Pons (tissue), 1 donor: ENCODE measurements at regions not wholly inside any gene's neighbourhood (a gene's known extent, or its start where the extent isn't known, plus 50 kb on each side); places are given as distances from the start of the nearest gene placed in this dataset.
"Not testable (repeated sequence)": the region's sequence is repeated elsewhere in the genome, so short reads cannot be mapped to it uniquely, and the experiment has no call there.

ENCODE experiments used
- DNase-seq: peaks from one replicate; pipeline ENCODE4 v3.0.0-alpha.2; 2016; ENCODE audit warnings: low spot score

- DNase-seq = not testable (repeated sequence)
Measured at GRCh38 chr17:64800987-64801386, 118.3 kb downstream of the LRRC37A3 start.

- not testable (repeated sequence) for DNase-seq
Measured at GRCh38 chr17:64800361-64800895, 118.8 kb downstream of the LRRC37A3 start.

- DNase-seq = not testable (repeated sequence)
Measured at GRCh38 chr17:64799543-64800188, 119.6 kb downstream of the LRRC37A3 start.

GRCh38 chr17:64798961-64799360, 120.3 kb downstream of the LRRC37A3 start:
- not testable (repeated sequence) for DNase-seq

- DNase-seq = not testable (repeated sequence)
Measured at GRCh38 chr17:64798489-64798790, 120.8 kb downstream of the LRRC37A3 start.

- not testable (repeated sequence) for DNase-seq
Measured at GRCh38 chr17:64797746-64798488, 121.4 kb downstream of the LRRC37A3 start.

GRCh38 chr17:64795342-64795741, 123.9 kb downstream of the LRRC37A3 start:
- not testable (repeated sequence) for DNase-seq

- not testable (repeated sequence) for DNase-seq
Measured at GRCh38 chr17:64794548-64795274, 124.6 kb downstream of the LRRC37A3 start.

- DNase-seq = not testable (repeated sequence)
Measured at GRCh38 chr17:64794113-64794512, 125.2 kb downstream of the LRRC37A3 start.

- DNase-seq = not testable (repeated sequence)
Measured at GRCh38 chr17:64792793-64793575, 126.3 kb downstream of the LRRC37A3 start.

GRCh38 chr17:64792276-64792675, 127.0 kb downstream of the LRRC37A3 start:
- DNase-seq = not testable (repeated sequence)

- DNase-seq = not testable (repeated sequence)
Measured at GRCh38 chr17:64791691-64792090, 127.6 kb downstream of the LRRC37A3 start.

GRCh38 chr17:64791226-64791625, 128.1 kb downstream of the LRRC37A3 start:
- DNase-seq = not testable (repeated sequence)

GRCh38 chr17:64790690-64791089, 128.6 kb upstream of the SMURF2 start:
- DNase-seq = not testable (repeated sequence)

GRCh38 chr17:64790193-64790592, 128.1 kb upstream of the SMURF2 start:
- not testable (repeated sequence) for DNase-seq

- not testable (repeated sequence) for DNase-seq
Measured at GRCh38 chr17:64789061-64789445, 126.9 kb upstream of the SMURF2 start.

- no peak for DNase-seq
Measured at GRCh38 chr17:64788286-64789060, 126.4 kb upstream of the SMURF2 start.

GRCh38 chr17:64787921-64788271, 125.8 kb upstream of the SMURF2 start:
- no peak for DNase-seq

- DNase-seq = no peak
Measured at GRCh38 chr17:64787255-64787920, 125.3 kb upstream of the SMURF2 start.

GRCh38 chr17:64786337-64786736, 124.2 kb upstream of the SMURF2 start:
- DNase-seq = no peak
